Uterus (tissue), 2 donors: ENCODE measurements at regions not wholly inside any gene's neighbourhood (a gene's known extent, or its start where the extent isn't known, plus 50 kb on each side); places are given as distances from the start of the nearest gene placed in this dataset.

Source experiments
- POLR2A ChIP-seq, 2 donors: fragments of 450-650 bp; IDR thresholded peaks; one replicate each; pipeline ENCODE4 v1.6.1; 2016; ENCODE audit warnings: antibody characterized with exemption in 2 of 2, mild to moderate bottlenecking in 1 of 2, moderate library complexity in 1 of 2
- TF ChIP-seq, protein P1 (sequence below), 4 experiments: fragments of 200-600 bp in 2 of 4; fragments of 450-650 bp in 2 of 4; sonication (generic) in 2 of 4; IDR thresholded peaks; one replicate each; pipeline ENCODE4 v1.5.1; 2016 to 2019; ENCODE audit warnings: antibody characterized with exemption in 4 of 4, mild to moderate bottlenecking in 2 of 4, moderate library complexity in 1 of 4

DNA sequence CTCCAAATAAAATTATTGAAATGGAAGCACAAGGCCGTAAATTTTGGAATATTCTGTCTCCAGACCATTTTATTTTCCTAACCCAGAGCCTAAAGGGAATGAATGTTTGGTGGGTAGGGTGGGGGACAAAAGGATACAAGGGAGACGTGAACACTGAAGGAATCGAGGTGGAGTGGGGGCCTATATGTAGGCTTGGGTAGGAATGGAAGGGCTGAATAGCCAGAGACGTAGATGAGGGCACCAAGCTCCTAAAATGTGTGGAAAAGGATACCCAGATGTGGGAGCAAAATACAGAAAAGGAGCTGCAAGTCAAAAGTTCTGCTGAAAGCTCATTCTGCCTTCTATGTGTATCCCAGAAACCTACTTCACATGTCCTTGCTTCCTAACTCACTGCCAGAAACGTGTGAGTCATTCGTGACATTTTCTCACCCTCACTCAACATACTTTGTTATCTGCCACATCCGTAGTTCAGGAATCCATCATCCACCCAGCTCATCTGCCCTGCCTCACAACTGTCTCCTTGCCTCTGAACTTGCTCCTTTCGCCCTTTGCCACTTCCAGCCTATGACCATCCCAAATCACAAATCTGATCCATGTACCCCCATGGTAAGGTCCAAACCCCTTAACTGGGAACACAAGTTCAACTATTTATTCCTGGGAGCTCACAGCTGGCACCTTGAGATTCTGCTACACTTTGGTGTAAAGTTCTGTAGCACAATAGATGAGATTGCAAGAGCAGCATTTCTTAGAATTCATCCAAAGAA, 84.1 kb upstream of the PRDX6 start:
- TF ChIP-seq, protein P1, sequence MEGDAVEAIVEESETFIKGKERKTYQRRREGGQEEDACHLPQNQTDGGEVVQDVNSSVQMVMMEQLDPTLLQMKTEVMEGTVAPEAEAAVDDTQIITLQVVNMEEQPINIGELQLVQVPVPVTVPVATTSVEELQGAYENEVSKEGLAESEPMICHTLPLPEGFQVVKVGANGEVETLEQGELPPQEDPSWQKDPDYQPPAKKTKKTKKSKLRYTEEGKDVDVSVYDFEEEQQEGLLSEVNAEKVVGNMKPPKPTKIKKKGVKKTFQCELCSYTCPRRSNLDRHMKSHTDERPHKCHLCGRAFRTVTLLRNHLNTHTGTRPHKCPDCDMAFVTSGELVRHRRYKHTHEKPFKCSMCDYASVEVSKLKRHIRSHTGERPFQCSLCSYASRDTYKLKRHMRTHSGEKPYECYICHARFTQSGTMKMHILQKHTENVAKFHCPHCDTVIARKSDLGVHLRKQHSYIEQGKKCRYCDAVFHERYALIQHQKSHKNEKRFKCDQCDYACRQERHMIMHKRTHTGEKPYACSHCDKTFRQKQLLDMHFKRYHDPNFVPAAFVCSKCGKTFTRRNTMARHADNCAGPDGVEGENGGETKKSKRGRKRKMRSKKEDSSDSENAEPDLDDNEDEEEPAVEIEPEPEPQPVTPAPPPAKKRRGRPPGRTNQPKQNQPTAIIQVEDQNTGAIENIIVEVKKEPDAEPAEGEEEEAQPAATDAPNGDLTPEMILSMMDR (IDR thresholded peaks at IDR 0.05): no peak
- no peak for TF ChIP-seq POLR2A (IDR thresholded peaks at IDR 0.05)
